ENCODE measurements at regions not wholly inside any gene's neighbourhood (a gene's known extent, or its start where the extent isn't known, plus 50 kb on each side); places are given as distances from the start of the nearest gene placed in this dataset.

GRCh38 chr10:105950410-105950809 is 1214.1 kb downstream of the SORCS1 start:
- Mint-ChIP-seq H3K4me1 (peaks cover 14% of the 10 kb centered on the region), H3K27ac (no peak overlapping the region), H3K4me3 (no peak overlapping the region), H3K27me3 (ENCODE audit: low read depth) (no peaks in the 10 kb centered on the region), H3K36me3 (no peaks in the 10 kb centered on the region), H3K9me3 (no peaks in the 10 kb centered on the region)
- TF ChIP-seq CTCF (IDR thresholded peaks at IDR 0.05; ENCODE audit: unreplicated experiment), result peak; percentile 80
- peak in 1 of 2 experiments; percentile 44 for DNase-seq (ENCODE audit: low spot score in 2 of 2, unreplicated experiment in 2 of 2)

GRCh38 chr10:105949721-105950120 is 1214.8 kb downstream of the SORCS1 start:
- no peaks in the 10 kb centered on the region for H3K36me3 Mint-ChIP-seq
- H3K27ac Mint-ChIP-seq, result no peak overlapping the region
- peaks cover 14% of the 10 kb centered on the region for H3K4me1 Mint-ChIP-seq
- H3K4me3 Mint-ChIP-seq, result no peak overlapping the region
- TF ChIP-seq CTCF (IDR thresholded peaks at IDR 0.05; ENCODE audit: unreplicated experiment), result no peak
- H3K9me3 Mint-ChIP-seq, result no peaks in the 10 kb centered on the region
- no peak for DNase-seq (ENCODE audit: low spot score in 2 of 2, unreplicated experiment in 2 of 2)
- H3K27me3 Mint-ChIP-seq (ENCODE audit: low read depth), result no peaks in the 10 kb centered on the region

GRCh38 chr10:105925045-105925785 is 1239.3 kb downstream of the SORCS1 start:
- Mint-ChIP-seq H3K4me1 (no peaks in the 10 kb centered on the region), H3K27ac (no peak overlapping the region), H3K27me3 (ENCODE audit: low read depth) (peaks cover 10% of the 10 kb centered on the region), H3K4me3 (no peak overlapping the region), H3K36me3 (no peaks in the 10 kb centered on the region), H3K9me3 (peaks cover 38% of the 10 kb centered on the region)
- DNase-seq (ENCODE audit: low spot score in 2 of 2, unreplicated experiment in 2 of 2), result no peak
- no peak for TF ChIP-seq CTCF (IDR thresholded peaks at IDR 0.05; ENCODE audit: unreplicated experiment)

- TF ChIP-seq CTCF (IDR thresholded peaks at IDR 0.05; ENCODE audit: unreplicated experiment), result no peak
- Mint-ChIP-seq H3K27me3 (ENCODE audit: low read depth) (peaks cover 15% of the 10 kb centered on the region), H3K9me3 (peaks cover 8% of the 10 kb centered on the region)
Observed at GRCh38 chr10:105921348-105921747, 1243.2 kb downstream of the SORCS1 start.

GRCh38 chr10:105914432-105914831 is 1250.1 kb downstream of the SORCS1 start:
- no peaks in the 10 kb centered on the region for H3K9me3 Mint-ChIP-seq
- no peak for TF ChIP-seq CTCF (IDR thresholded peaks at IDR 0.05; ENCODE audit: unreplicated experiment)
- H3K4me3 Mint-ChIP-seq, result no peak overlapping the region
- peaks cover 12% of the 10 kb centered on the region for H3K27me3 Mint-ChIP-seq (ENCODE audit: low read depth)
- no peaks in the 10 kb centered on the region for H3K4me1 Mint-ChIP-seq
- no peak overlapping the region for H3K27ac Mint-ChIP-seq
- no peaks in the 10 kb centered on the region for H3K36me3 Mint-ChIP-seq
- DNase-seq (ENCODE audit: low spot score in 2 of 2, unreplicated experiment in 2 of 2), result no peak

More at GRCh38 chr10:105921348-105921747, 1243.2 kb downstream of the SORCS1 start:
- no peak overlapping the region for H3K4me3 Mint-ChIP-seq
- DNase-seq (ENCODE audit: low spot score in 2 of 2, unreplicated experiment in 2 of 2), result no peak
- H3K36me3 Mint-ChIP-seq, result no peaks in the 10 kb centered on the region
- H3K27ac Mint-ChIP-seq, result no peak overlapping the region
- H3K4me1 Mint-ChIP-seq, result no peaks in the 10 kb centered on the region

All from mesothelial cell of epicardium (in vitro differentiated cells).